HL-60 (cell line): ENCODE measurements at regions not wholly inside any gene's neighbourhood (a gene's known extent, or its start where the extent isn't known, plus 50 kb on each side); places are given as distances from the start of the nearest gene placed in this dataset.

Source experiments
- DNase-seq, 2 experiments: peaks; one replicate each; pipeline ENCODE4 v3.0.0-alpha.2; 2010 to 2020; ENCODE audit warnings: low read depth in 1 of 2, low spot score in 1 of 2
- H3K27ac ChIP-seq: fragments of 250-450 bp; sonication (Bioruptor Pico); replicated peaks from 2 replicates; pipeline ENCODE4 v1.5.1; 2020; ENCODE audit warnings: mild to moderate bottlenecking, moderate library complexity
- H3K27me3 ChIP-seq: fragments of 250-450 bp; sonication (Bioruptor Pico); 2 replicates; pipeline ENCODE4 v1.5.1; 2021; ENCODE audit warnings: mild to moderate bottlenecking, moderate library complexity; ENCODE audit not compliant: insufficient read depth, poor library complexity, severe bottlenecking
- H3K4me3 ChIP-seq: replicated peaks from 2 replicates; pipeline ENCODE4 v1.5.1; 2011; ENCODE audit warnings: mild to moderate bottlenecking, control low read depth, low read length; ENCODE audit not compliant: insufficient read depth
- CTCF ChIP-seq: IDR thresholded peaks from one replicate; pipeline ENCODE4 v1.5.1; 2011; ENCODE audit warnings: low read length, control low read depth, inconsistent platforms; ENCODE audit not compliant: insufficient read depth
- GABPA ChIP-seq: IDR thresholded peaks from 2 replicates; pipeline ENCODE4 v1.6.1; 2012; ENCODE audit warnings: low read depth
- POLR2AphosphoS5 ChIP-seq: IDR thresholded peaks from 2 replicates; pipeline ENCODE4 v1.6.1; 2012; ENCODE audit warnings: low read depth
- SPI1 ChIP-seq: IDR thresholded peaks from 2 replicates; pipeline ENCODE4 v1.6.1; 2012; ENCODE audit warnings: low read depth, mild to moderate bottlenecking, borderline replicate concordance
- TF ChIP-seq, protein P1 (sequence below): IDR thresholded peaks from 2 replicates; pipeline ENCODE4 v1.6.1; 2012; ENCODE audit warnings: low read depth; ENCODE audit not compliant: insufficient replicate concordance

DNA sequence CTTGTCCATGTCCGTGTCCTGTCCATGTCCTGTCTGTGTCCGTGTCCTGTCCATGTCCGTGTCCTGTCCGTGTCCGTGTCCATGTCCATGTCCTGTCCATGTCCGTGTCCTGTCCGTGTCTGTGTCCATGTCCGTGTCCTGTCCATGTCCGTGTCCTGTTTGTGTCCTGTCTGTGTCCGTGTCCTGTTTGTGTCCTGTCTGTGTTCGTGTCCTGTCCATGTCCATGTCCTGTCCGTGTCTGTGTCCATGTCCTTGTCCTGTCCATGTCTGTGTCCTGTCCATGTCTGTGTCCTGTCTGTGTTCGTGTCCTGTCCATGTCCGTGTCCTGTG lies 55.0 kb upstream of the BHLHE23 start:
- Histone ChIP-seq H3K4me3 (no peak overlapping the region), H3K27me3 (no peaks in the 10 kb centered on the region), H3K27ac (no peak overlapping the region)
- no peak for DNase-seq
- no peak for TF ChIP-seq SPI1
- TF ChIP-seq, protein P1, sequence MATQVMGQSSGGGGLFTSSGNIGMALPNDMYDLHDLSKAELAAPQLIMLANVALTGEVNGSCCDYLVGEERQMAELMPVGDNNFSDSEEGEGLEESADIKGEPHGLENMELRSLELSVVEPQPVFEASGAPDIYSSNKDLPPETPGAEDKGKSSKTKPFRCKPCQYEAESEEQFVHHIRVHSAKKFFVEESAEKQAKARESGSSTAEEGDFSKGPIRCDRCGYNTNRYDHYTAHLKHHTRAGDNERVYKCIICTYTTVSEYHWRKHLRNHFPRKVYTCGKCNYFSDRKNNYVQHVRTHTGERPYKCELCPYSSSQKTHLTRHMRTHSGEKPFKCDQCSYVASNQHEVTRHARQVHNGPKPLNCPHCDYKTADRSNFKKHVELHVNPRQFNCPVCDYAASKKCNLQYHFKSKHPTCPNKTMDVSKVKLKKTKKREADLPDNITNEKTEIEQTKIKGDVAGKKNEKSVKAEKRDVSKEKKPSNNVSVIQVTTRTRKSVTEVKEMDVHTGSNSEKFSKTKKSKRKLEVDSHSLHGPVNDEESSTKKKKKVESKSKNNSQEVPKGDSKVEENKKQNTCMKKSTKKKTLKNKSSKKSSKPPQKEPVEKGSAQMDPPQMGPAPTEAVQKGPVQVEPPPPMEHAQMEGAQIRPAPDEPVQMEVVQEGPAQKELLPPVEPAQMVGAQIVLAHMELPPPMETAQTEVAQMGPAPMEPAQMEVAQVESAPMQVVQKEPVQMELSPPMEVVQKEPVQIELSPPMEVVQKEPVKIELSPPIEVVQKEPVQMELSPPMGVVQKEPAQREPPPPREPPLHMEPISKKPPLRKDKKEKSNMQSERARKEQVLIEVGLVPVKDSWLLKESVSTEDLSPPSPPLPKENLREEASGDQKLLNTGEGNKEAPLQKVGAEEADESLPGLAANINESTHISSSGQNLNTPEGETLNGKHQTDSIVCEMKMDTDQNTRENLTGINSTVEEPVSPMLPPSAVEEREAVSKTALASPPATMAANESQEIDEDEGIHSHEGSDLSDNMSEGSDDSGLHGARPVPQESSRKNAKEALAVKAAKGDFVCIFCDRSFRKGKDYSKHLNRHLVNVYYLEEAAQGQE = no peak
- no peak for TF ChIP-seq POLR2AphosphoS5

GRCh38 chr20:63061051-63061770 lies 54.4 kb upstream of the BHLHE23 start:
- no peak overlapping the region for H3K4me3 ChIP-seq

DNA sequence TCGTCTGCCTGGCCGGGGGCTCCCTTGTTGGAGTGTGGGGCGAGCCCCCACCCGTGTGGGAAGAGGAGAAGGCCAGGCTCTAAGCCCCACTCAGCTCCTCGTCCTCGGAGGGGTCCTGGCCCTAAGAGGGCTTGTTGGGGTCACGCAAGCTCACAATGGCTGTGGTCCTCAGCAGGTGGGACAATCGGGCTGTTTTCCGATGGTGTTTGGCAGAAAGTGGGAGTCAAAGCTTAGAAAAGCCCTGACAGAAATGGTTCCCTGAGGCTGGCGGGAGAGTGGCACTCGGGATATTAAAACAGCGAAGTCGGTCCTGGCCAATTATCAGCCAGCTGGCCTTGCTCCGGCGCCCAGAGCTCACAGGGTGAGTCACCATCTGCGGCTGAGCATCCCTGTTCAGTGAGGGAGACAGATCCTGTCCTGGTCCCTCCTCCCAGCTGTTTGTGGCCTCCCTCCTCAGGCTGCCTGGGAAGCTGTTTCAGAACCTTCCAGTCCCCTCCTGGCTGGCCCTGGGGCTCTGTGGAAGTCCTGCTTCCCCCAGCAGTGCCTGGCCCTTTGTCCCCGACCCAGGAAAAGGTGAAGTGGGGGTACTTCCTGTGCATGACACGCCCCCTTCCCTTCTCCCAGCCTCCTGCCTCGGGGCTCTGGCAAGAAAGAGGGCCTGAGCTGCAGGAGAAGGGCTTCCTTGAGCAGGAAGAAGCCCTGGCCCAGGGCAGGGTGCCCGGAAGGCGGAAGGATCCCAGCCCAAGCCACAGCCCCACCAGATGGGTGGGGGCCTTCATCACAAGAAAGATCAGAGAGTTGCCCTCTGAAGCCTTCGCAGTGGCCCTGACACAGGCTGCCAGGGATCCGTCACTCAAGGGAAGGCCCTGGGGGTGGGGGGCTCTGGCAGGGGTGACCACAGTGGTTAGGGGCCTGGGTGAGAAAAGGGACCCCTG lies 53.6 kb upstream of the BHLHE23 start:
- H3K27ac ChIP-seq = no peak overlapping the region
- no peaks in the 10 kb centered on the region for H3K27me3 ChIP-seq
- DNase-seq = no peak
- no peak for TF ChIP-seq CTCF
- no peak for TF ChIP-seq SPI1
- TF ChIP-seq GABPA = no peak
- TF ChIP-seq, protein P1 = no peak
- TF ChIP-seq POLR2AphosphoS5 = no peak
- H3K4me3 ChIP-seq = no peak overlapping the region

More at GRCh38 chr20:63061051-63061770, 54.4 kb upstream of the BHLHE23 start:
- DNase-seq = no peak
- Histone ChIP-seq H3K27ac (no peak overlapping the region), H3K27me3 (no peaks in the 10 kb centered on the region)
- TF ChIP-seq POLR2AphosphoS5 (no peak), CTCF (no peak), GABPA (no peak), SPI1 (no peak)
- TF ChIP-seq, protein P1 = no peak
